GM18511 (cell line): ENCODE measurements at regions not wholly inside any gene's neighbourhood (a gene's known extent, or its start where the extent isn't known, plus 50 kb on each side); places are given as distances from the start of the nearest gene placed in this dataset.
"Not testable (repeated sequence)": the region's sequence is repeated elsewhere in the genome, so short reads cannot be mapped to it uniquely, and the experiment has no call there.

Experiments used
- ATAC-seq: cut with Tn5 transposase; IDR thresholded peaks from one replicate; pipeline ENCODE4 v1.9.1; 2021; ENCODE audit warnings: mild to moderate bottlenecking, moderate library complexity; ENCODE audit not compliant: unreplicated experiment

DNA sequence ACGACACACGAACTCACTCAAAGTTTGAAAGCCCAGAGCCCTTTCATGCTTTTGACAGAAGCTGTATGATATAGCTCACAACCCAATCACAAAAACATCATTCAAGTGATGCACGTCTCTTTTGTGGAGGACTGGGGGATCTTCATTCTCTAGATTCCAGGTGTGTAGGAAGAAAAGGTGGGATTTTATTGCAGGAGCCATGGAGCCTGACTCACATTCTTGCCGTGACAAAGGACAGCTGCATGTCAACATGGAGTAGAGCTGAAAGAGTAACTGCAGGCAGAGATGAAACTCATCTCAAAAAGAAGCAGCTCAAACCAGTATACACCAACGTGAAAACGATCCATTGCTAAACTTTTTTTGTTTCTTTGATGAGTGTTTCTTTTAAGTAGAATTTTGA lies 50.9 kb upstream of the PDE1A start:
- ATAC-seq, result no peak

DNA sequence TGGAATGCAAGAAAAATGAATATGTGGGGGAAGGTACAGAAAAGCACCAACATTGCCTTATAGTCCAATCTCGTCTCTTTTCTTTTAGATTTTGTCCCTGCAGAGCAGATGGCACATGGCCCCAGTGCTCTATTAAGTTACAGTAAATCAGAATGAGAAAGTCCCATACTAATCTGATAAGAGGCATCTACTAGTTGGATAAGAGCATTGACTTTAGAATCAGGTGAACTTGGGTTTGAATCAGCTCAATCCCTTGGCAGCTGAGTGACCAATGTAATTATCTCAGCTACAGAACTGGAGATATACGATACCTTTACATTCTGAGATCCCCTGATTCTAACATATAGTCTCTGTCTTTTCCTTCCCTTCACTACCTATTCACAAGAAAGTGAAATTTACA lies 54.8 kb upstream of the PDE1A start:
- ATAC-seq, result no peak

DNA sequence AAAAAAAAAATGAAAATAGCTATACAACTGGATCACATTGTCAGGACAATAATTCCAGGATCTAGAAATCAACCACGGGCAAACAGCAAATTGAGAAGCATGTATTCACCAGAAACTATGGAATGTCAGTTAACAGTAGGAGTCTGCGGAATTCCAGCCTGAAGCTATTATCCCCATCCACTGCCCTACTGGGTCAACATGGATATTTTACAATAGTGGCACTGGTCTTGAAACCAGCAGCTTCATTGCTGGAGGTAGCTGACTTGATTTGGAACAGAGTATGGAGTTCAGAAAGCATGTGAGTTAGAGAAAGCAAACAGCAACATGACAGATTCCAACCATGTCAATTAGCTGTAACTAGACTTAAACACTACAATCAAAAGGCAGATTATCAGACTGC lies 55.7 kb upstream of the PDE1A start:
- no peak for ATAC-seq

DNA sequence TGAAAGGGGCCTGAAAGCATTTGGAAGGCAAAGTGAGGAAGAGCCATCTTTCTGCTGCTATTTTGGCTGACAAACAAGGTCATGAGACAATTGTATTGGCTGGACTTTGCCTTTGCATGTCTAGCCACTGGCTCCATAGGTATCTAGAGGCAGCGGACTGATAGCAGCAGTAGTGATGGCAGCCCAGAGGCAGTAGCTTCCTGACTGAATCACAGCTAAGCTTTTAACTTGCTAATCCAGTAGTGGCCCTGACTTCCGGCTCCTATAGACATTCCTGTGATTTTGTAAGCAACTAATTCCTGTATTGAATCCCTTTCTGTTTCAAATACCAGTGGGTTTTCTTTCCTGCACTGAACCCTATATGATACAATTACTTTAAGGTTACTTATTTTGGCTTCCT lies 69.8 kb upstream of the PDE1A start:
- no peak for ATAC-seq

DNA sequence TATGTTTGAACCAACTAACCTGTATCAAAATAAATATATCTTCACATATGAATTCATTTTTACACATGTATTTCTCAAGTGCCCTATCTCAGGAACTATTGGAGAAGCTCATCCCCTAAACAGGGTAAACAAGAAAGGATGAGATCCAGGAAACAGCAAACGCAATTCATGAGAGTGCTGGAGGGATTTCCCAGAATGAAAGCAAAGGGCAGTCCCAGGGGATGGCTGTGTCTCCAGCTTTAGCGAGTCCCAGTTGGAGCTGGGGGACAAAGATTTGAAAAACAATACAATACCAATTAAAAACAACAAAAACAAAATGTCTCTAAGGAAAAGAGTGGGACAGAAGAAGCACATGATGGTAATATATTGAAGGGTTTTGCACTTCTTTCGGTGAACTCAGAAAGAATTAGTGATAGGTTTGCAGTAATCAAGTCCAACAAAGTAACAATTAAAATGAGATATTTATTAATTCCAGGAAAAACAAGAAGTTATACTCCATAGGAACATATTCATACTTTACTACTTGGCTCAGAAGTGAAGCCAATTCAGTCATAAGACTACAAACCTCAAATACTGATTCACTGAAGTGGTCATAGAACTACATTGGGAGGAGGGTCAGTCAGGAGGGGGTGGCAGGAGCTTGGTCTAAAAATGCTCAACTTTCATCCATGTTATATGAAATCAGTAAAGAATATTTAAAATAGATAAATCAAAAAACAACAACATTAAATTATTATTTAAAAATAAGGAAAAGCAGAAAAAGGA lies 73.1 kb upstream of the PDE1A start:
- no peak for ATAC-seq

DNA sequence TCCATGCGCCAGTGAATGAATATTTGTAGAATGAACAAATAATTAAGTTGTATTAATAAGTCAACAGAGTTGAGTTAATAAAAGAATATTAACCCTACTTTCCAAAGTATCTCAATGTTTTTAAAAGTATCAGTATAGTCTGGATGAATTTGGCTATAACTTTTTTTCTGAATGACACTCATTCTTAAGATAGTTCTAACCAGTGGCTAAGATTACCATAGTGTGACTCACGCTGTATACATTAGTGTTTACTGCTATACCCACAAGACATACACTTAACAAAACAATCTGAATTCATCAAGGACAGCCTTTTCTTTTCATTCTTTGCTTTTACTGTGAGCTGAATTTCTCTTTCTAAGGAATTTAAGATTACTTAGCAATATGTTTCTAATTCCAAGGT lies 77.0 kb upstream of the PDE1A start:
- no peak for ATAC-seq

DNA sequence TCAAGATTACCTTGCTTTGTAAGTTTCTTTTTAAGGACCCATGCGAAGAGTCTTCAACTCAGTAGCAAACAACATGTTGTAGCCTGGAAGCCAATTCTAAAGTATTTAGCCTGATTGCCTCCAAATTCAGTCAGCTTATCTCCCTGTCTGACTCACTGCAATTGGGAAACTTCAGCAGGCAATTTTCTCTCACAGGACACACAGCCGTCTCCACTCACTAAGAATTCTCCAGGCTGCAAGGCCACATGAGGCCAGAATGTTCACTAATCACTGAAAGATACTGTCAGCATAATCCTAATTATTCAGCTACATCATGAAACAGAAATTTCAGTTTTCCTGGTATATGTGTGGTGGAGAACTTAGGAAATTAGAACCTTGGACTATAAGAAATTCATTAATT lies 78.1 kb upstream of the PDE1A start:
- ATAC-seq, result no peak

DNA sequence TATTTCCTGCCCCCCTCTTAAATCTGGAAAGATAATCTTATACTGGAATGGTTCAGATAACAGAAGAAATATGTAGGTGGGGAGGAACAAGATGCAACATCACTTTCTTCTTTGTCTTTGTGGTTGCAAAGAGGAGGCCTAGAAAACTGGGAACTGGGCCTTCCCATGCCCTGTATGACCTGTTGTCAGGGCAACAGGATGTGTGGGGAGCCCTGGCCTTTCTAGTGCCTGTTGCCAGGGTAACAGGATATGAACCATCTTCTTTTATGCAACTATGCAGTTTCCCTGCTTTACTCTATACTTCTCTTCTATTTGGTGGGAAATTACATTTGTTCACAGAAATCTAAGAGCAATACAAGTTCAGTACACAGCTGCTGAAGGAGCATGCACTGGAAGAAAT lies 79.8 kb upstream of the PDE1A start:
- no peak for ATAC-seq

DNA sequence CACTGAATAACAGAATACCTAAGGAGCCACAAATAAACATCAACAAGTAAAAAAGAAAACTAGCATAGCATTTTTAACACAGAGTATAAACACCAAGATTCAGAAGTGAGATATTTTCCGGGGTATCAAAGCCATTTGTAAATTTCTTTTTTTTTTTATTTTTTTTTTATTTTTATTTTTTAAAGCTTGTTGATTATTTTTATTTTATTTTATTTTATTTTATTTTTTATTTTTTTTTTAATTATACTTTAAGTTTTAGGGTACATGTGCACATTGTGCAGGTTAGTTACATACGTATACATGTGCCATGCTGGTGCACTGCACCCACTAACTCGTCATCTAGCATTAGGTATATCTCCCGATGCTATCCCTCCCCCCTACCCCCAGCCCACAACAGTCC lies 81.7 kb upstream of the PDE1A start:
- ATAC-seq, result not testable (repeated sequence)

DNA sequence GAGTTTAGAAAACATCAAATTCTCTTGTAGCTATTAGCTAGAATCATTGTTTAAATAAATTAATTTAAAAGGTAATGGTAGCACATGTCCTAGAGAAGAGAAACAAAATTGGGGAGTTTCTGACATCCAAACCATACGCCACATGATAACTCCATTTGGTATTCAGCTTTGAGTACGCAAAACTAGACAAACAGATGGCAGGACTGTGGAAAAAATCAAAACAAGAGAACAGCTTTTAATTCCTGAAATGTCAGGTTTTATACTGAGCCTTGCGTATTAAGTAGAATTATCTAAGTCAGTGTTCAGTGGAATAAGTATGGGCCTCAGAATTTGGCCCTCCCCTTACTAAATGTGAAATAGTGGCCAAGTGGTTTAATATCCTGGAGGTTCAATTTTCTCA lies 82.4 kb upstream of the PDE1A start:
- no peak for ATAC-seq

DNA sequence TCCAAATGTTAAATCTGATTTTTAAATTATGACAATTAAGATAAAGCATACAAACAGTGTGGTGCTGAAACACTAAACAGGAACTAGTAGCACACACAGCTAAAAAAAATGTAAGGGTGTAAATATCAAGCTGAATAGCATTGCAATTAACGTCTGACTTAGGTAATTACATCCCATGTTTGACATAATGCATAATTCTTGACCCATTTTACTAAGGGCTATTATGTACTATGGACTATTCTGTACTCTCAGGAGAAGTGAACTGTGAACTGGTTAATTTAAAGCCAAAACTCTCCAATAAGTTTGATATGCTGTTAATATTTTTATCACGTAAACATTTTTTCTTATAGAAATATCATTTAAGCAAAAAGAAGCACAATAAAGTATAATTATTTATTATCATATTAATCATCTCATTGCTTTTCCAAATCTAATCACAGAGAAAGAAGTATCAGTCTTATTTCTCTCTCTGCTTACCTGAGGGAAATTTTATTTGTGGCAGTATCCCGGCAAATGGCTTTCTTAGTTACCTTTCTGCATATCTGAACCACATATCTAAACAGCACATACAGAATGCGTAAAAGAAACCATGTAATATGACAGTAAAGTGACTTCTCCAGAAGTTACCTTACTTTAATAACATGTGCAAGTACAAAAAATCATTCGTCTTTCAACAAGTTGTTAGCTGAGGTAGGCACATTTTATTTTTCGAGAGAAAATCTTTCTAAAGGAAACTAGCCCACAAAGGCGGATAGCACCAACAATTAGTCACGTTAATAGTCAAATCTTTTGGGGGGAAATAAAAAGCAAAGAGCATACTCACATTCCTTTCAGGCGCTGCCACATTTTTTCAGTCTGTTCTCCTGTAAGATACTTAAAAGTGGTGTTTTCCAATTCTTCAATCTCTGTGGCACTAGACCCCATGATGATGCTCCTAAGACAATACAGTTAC lies 94.9 kb upstream of the PDE1A start:
- no peak for ATAC-seq

DNA sequence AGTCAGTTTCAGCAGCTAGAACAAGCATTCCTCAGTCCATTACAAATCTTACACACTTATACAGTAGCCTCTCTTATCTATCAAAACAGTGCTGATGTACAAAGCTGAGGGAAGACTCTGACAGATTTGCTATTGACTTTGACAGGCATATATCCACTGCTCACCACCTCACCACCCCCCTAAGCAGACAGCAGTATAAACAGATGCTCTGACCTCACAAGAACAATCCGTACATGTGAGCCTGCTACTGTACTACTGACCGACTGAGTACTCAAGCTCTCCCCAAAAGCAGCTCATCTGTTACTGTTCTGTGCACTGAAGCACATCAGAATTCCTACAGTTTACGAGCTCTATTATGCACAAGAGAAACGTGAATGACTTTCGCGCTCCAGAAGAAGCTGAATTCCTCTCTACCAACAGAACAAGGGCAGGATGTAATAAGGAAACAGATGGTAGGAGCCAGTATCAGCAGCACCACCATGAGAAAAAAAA lies 95.6 kb upstream of the PDE1A start:
- ATAC-seq, result peak; percentile 75

DNA sequence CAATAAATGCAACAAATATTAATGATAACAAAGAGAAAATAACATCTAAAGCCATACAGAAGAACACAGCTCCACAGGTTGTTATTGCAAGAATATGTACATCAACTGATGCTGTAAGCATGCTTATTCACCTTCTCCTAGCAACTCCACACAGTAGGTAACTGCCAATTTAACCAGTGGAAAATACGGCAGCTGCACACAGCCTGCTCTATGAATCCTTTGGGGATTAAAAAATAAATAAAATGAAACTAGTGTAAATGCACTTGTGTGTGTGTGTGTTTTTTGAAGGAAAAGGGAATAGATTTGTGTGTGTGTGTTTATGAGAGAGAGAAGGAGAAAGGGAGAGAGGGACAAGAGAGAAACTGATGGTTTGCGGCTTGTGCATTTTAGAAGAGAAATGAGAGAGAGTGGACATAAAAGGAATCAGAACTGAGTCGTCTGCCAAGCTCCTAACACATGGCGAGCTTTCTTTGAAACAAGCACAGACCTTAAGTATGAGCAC lies 96.2 kb upstream of the PDE1A start:
- peak; percentile 42 for ATAC-seq

DNA sequence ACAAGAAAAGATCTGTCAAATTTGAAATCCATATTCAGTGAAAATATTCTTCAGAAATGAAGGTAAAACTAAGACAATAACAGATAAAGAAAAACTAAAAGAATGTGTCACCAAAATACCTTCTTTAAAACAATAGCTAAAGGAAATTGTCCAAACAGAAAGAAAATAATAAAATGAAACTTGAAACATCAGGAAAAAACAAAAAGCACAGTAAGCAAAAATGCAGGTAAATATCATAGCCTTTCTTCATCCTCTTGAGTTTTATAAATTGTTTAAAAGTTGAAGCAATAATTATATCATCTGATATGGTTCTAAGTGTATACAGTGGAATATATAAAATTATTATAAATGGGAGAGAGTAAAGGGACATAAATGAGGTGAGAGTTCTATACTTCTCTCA lies 103.8 kb upstream of the PDE1A start:
- ATAC-seq, result no peak

DNA sequence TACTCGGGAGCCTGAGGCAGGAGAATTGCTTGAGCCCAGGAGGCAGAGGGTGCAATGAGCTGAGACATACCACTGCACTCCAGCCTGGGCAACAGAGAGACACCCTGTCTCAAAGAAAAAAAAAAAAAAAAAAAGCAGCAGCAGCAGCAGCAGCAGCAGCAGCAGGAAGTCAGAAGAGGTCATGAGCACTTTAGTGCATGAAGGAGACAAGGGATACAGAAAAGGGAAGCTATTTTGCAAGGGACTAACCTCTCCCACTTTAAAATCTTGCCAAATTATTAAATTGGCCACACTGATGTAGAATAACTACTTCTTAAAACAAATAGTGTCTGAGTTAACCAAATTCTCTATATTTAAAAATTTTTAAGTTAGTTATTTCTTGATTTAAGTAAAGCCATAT lies 113.4 kb upstream of the PDE1A start:
- ATAC-seq, result no peak

DNA sequence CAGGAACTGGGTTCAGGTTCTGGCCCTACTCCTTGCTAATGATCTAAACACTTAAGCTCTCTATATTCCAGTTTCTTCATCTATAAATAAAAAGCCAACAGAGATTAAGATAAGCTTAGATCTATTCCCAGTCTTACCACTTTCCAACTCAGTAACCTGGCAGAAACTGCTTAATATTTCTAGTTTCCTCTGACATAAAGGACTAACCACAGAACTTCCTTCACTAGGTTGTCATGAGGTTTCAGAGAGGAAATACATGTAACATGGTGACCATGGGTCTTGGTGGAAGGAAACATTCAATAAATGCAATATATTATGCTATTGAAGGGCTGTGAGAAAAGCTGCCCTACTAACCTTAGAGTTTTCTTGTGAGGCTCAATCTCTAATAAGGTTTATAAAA lies 114.4 kb upstream of the PDE1A start:
- ATAC-seq, result peak; percentile 69

DNA sequence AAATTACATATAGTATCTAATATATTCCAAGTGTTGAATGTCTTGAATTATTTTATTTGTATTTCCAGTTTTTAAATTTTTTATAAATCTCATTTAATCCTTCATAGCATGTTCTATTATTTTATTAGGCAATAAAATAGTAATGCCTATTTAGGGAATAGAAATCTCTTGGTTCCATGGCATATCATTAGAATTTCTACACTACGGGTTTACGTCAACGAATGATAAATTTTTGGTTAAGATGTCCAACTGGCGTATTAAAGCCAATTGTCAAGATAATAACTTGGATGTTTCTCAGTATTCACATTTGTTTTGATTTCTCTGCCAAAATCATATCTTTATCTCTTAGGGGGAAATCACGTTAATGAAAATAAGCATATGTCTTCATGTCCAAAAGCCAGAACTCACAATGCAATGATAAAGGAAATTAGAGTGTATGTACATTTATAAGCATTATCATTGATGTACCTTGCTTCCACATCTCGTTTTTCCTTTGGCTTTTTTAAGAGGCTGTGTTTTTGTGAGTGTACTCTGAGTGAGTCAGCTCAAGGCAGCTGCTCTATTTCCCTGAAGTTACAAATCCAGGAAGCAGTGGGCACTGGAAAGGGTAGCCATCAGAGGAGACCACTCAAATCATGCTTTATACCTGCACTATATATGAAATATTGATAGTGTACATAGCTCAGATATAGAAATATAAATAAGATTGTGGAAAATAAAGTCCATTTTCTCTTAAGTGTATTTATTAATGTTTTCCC lies 115.8 kb upstream of the PDE1A start:
- ATAC-seq, result no peak

DNA sequence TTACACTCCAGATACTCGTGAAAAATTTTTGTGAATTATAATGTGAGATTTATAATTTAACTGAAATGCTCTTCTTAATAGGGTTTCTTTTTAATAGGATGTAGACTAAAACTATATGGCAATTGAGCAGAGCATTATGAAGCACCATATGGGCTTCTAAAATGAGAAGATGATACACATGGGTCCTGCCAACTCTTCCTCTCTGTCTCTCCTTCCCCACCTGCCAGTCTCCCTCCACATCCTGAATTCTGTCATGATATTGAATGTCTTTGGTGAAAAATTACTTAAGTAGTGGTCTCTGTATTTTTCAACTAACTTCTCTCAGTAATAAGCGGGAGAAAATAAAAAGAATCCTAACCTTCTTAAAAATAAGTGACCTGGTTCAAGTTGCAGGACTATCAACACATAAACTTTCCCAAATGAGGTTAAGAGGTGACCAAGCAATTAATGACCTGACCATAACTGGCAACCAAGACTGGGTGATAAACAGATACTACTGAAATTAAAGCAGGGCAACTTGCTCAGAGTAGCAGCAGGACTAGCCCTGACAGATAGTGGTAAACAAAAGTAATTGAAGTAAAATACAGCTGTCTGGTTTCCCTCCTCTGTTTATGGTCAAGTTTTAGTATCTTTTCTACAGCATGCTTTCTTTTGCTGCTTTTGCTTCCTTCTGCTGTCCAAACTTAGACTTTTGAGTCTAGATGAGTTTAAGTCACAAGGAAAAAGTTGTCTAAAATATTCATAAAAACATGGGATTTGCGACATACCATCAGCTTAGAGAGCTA lies 117.1 kb upstream of the PDE1A start:
- ATAC-seq, result no peak

DNA sequence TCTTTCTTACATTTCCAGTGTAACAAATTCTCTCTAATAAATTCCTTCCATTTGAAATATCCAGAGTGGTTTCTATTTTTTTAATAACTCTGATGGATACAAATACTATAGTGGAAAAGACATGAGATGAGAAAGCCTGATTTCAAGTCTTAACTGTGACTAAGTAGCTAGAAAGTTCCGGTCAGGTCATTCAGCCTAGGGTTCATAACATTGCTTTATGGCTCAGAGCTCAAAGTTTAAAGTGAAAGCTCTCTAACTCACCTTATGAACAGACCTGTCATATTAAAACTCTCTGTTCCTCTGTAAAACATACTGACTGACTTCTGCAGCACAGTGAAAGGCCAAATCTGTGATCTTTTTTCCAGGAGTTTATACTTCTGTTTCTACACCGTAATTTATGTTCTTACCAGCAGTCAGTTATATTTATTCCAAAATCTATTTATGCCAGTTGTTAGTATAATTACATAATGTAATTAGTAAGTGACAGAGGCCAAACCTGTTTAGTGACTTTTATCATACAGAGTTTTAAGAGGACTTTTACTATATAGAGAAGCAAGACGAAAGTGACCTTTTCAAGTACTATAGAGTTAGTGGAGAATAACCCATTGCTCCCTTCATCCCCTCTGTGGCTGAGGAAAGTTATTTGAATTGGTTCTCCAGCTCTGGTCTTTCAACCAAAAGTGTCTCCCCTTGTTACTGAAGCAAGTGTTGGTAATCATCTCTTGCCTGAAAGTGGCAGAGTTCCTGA lies 118.8 kb upstream of the PDE1A start:
- peak; percentile 78 for ATAC-seq
